ENCODE measurements at regions not wholly inside any gene's neighbourhood (a gene's known extent, or its start where the extent isn't known, plus 50 kb on each side); places are given as distances from the start of the nearest gene placed in this dataset.
"Not testable (repeated sequence)": the region's sequence is repeated elsewhere in the genome, so short reads cannot be mapped to it uniquely, and the experiment has no call there.

- no peak for DNase-seq (ENCODE audit: low read depth in 3 of 3, low spot score in 1 of 3)
Measured at GRCh38 chr5:136492587-136492986, 127.2 kb upstream of the TRPC7 start.

- no peak for DNase-seq (ENCODE audit: low read depth in 3 of 3, low spot score in 1 of 3)
Measured at GRCh38 chr5:136491806-136492205, 126.5 kb upstream of the TRPC7 start.

GRCh38 chr5:136484808-136485325 is 119.5 kb upstream of the TRPC7 start:
- DNase-seq (ENCODE audit: low read depth in 3 of 3, low spot score in 1 of 3), result no peak

GRCh38 chr5:136482206-136482605 is 116.9 kb upstream of the TRPC7 start:
- DNase-seq (ENCODE audit: low read depth in 3 of 3, low spot score in 1 of 3), result no peak

- no peak for DNase-seq (ENCODE audit: low read depth in 3 of 3, low spot score in 1 of 3)
Measured at GRCh38 chr5:136474466-136474865, 109.1 kb upstream of the TRPC7 start.

- DNase-seq (ENCODE audit: low read depth in 3 of 3, low spot score in 1 of 3), result no peak
Measured at GRCh38 chr5:136467632-136468031, 102.3 kb upstream of the TRPC7 start.

GRCh38 chr5:136466041-136466415 is 100.7 kb upstream of the TRPC7 start:
- no peak for DNase-seq (ENCODE audit: low read depth in 3 of 3, low spot score in 1 of 3)

GRCh38 chr5:136458481-136458880 is 93.1 kb upstream of the TRPC7 start:
- no peak for DNase-seq (ENCODE audit: low read depth in 3 of 3, low spot score in 1 of 3)

GRCh38 chr5:136457390-136458013 is 92.2 kb upstream of the TRPC7 start:
- DNase-seq (ENCODE audit: low read depth in 3 of 3, low spot score in 1 of 3), result no peak

GRCh38 chr5:136455409-136455808 is 90.1 kb upstream of the TRPC7 start:
- no peak for DNase-seq (ENCODE audit: low read depth in 3 of 3, low spot score in 1 of 3)

GRCh38 chr5:136453986-136454758 is 88.8 kb upstream of the TRPC7 start:
- no peak for DNase-seq (ENCODE audit: low read depth in 3 of 3, low spot score in 1 of 3)

GRCh38 chr5:136453199-136453598 is 87.9 kb upstream of the TRPC7 start:
- no peak for DNase-seq (ENCODE audit: low read depth in 3 of 3, low spot score in 1 of 3)

GRCh38 chr5:136447576-136447975 is 82.2 kb upstream of the TRPC7 start:
- not testable (repeated sequence) for DNase-seq (ENCODE audit: low read depth in 3 of 3, low spot score in 1 of 3)

- DNase-seq (ENCODE audit: low read depth in 3 of 3, low spot score in 1 of 3), result no peak
Measured at GRCh38 chr5:136446565-136446964, 81.2 kb upstream of the TRPC7 start.

- not testable (repeated sequence) for DNase-seq (ENCODE audit: low read depth in 3 of 3, low spot score in 1 of 3)
Measured at GRCh38 chr5:136444099-136444498, 78.8 kb upstream of the TRPC7 start.

- DNase-seq (ENCODE audit: low read depth in 3 of 3, low spot score in 1 of 3), result no peak
Measured at GRCh38 chr5:136439367-136439766, 74.0 kb upstream of the TRPC7 start.

- DNase-seq (ENCODE audit: low read depth in 3 of 3, low spot score in 1 of 3), result no peak
Measured at GRCh38 chr5:136435946-136436543, 70.7 kb upstream of the TRPC7 start.

- no peak for DNase-seq (ENCODE audit: low read depth in 3 of 3, low spot score in 1 of 3)
Measured at GRCh38 chr5:136434795-136435194, 69.5 kb upstream of the TRPC7 start.

GRCh38 chr5:136432705-136433104 is 67.4 kb upstream of the TRPC7 start:
- DNase-seq (ENCODE audit: low read depth in 3 of 3, low spot score in 1 of 3), result no peak

- no peak for DNase-seq (ENCODE audit: low read depth in 3 of 3, low spot score in 1 of 3)
Measured at GRCh38 chr5:136430081-136430480, 64.7 kb upstream of the TRPC7 start.

GRCh38 chr5:136427426-136427825 is 62.1 kb upstream of the TRPC7 start:
- no peak for DNase-seq (ENCODE audit: low read depth in 3 of 3, low spot score in 1 of 3)

- DNase-seq (ENCODE audit: low read depth in 3 of 3, low spot score in 1 of 3), result no peak
Measured at GRCh38 chr5:136425921-136426320, 60.6 kb upstream of the TRPC7 start.

Measured in stimulated activated CD4-positive, alpha-beta T cell treated with anti-CD3 and anti-CD28 coated beads, TNF-alpha, amount 100 ng/mL, for 1 hour (primary cell).